Left forelimb (tissue), 1 donor: ENCODE measurements at regions not wholly inside any gene's neighbourhood (a gene's known extent, or its start where the extent isn't known, plus 50 kb on each side); places are given as distances from the start of the nearest gene placed in this dataset.
"Not testable (repeated sequence)": the region's sequence is repeated elsewhere in the genome, so short reads cannot be mapped to it uniquely, and the experiment has no call there.

ENCODE experiments used
- DNase-seq: peaks from one replicate; pipeline ENCODE4 v3.0.0-alpha.2; 2018; ENCODE audit warnings: low spot score

DNA sequence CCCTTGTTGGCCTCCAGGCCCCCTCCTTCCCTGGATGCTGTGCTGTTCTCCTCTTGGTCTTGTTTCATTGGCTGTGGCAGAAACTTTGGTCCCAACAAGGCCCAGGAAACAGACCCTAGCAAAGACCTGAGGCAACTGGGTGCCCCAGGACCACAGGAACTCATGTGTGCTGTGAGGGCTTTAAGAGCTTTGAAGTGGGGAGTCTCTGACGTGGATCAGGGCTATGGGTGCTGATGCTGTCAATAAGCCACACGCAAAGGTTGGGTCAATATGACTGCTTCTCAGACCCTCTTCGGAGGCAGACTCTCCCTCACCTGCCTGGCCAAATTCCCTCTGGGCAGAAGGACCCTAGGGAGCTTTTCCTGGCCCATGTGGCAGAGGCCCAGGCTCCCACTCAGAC is 91.5 kb upstream of the MLN start:
- no peak for DNase-seq

DNA sequence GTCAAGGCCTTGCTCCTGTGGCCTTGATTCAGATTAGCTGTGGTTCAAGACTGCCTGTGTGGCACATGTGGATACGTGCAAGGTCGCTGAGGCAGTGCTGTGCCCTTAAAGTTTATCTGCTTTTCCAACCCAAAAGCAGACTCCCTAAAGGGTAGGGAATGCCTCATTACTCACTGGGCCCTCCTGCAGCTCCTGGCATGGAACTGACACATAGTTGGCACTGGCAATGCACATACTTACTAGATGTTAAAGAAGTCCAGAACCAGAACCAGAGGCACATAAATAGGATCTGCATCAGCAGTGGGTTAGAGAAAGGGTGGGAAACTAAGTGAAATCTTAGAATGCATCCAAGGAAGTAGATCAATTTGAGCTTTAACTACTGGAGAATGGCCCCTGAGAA is 90.6 kb upstream of the MLN start:
- no peak for DNase-seq

DNA sequence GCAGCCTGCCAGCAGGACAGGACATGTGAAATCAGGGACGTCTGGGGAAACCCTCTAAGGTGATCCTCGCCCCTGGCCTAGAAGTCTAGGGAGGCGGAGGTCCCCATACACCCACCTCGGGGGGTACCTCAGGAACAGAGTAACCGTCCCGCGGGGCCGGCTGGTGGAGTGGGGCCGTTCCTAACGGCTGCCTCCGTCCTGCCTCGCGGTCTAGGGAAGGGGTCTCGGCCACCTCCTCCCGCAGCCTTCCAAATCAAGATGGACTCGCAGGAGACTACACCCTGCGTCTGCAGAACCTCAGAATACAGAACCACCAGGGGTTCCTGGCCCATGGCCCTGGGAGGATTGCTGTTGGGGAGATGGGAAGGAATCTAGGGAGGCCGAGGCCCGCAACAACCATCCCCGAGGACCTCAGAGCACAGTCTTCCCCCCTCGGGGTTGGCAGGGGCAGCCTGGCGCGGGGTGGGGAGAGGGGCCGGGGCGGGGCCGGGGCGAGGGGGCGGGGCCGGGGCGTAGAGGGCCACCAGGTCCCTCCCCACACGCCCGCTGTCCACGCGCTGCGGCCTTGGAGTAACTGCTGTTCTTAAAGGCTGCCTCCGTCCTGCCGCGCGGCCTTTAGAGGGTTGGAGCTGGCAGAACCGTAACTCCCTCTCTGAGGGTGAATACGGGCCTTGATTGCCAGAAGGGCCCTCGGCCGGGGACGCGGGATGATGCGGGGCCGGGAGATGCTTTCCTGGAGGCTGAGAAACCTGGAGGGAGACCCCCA is 89.0 kb upstream of the MLN start:
- DNase-seq = no peak

DNA sequence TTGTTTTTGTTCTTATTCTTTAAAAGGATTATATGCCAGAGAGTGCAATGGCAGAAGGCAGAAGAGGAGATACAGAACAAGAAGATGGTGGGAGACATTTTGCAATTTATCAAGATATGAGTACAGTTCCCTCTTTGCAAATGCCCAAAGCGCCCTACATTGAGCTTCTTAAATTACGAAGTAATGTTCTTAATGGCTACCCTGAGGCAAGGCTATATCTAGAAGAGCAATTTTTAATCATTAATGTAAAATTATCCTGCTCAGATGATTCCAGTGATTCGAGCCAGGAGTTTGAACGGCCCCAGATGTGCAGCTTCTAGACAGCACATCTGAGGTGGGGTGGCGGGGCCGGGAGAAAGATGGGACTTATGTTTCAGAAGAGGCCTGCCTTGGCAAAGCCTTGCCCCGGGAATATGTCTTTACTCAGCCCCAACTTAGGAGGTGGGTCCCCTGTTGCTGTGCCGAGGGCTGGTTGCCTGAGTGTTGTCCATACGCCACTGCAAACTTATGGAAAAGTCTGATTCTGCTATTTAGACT is 84.9 kb upstream of the MLN start:
- no peak for DNase-seq

DNA sequence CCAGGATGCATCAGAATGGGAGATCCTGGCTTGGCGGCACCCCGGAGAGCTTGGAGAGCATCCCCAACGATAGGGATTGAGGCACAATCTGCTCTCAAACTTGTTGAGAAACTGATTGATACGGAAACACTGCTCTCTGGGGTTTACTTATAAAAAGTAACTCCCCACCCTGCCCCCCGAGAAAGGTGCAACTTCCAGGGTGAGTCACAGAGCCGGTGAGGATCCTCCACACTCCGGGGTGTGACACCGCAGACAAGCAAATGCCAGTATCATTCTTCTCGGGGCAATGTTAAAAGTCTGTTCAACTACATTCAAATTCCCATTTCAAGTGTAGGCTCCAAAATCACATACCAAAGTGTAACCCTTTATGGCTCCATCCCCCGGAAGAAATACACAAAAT is 84.4 kb upstream of the MLN start:
- DNase-seq = no peak

DNA sequence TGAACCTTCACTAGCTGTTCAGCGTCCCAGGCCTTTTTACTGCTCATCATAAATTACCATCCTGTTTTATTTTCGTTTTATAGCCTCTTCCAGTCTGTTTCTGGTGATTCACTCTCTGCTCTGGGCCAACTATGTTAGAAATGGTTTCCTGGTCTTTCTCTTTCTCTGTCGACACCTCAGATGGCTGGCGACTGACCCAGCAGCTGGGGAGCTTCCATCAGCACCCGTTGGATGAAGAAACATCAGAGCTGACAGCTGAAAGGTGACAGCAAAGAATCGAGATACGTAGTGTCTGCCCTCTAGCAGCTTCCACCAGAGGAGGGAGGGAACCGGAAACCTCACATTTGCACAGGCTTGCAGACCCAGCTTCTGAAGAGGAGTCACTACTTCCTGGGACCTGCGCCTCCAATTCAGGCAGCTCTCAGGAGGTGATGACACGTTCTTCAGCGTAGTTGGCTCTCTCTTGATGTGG is 82.9 kb upstream of the MLN start:
- DNase-seq = no peak

DNA sequence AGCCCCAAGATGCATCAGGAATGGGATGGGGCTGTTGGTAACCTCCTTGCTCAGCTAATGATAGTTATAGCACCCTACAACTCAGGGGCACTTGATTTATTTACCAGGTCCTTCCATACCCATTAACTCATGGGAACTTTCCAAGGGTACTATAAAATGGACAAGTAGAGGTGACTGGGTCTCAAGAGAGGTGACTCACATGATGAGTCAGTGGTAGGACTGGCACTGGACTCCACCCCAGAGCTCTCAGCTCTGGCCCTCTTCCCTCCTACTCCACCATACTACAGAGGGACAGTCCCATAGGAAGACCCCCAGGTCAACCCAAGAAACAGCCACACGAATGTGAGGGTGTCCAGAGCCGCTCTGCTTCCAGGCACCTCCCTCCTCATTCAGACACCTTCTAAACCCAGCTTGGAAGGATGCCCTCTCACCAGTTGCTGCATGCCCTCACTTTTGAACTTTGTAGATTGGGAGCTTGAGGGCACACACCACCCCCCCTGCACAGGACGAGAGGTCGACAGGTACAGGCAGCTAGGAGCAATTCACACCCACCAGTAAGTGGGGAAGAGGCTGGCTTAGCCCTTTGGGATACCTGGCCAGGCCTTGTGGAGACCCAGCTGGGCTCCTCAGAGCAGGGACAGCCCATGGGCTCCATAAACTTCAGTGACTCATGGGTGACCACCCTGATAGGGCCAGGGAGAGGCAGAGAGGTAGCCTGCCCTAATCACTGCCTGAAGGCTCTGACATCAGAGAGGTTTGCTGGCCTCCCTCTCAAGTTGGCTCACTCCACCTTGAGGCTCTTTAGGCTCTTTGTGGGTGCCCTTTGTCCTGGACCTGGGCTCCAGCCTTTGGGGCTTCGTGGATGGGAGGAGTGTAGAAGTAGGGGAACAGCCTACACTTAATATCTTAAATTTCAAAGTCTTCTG is 81.6 kb upstream of the MLN start:
- no peak for DNase-seq

DNA sequence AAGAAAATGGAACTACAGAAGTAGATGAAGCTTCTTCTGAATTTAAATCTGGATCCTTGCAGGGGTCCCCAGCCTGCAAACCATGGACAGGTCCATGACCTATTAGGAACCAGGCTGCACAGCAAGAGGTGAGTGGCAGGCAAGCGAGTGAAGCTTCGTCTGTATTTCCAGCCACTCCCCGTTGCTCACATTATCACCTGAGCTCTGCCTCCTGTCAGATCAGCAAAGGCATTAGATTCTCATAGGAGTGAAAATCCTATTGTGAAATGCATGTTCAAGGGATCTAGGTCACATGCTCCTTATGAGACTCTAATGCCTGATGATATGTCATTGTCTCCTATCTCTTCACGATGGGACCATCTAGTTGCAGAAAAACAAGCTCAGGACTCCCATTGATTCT is 79.8 kb upstream of the MLN start:
- DNase-seq = not testable (repeated sequence)

DNA sequence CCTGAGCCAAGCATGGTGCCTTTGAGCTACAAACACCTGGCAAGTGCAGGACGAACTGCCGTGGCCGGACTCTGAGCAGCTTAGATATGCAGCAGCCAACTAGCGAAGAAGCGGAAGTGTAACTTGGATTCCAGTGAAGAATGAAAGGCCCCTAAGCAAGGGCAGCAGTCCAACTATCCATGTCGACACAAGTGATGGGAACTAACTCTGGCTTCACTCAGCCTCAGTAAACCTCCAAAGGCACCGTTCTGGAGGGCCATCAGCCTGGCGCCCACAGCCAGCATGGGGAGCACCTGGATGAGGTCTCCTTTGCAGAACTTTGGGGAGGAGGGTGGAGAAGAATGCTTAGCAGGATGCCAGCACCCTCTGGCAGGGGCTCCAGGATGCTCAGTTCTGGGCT is 78.4 kb upstream of the MLN start:
- no peak for DNase-seq

DNA sequence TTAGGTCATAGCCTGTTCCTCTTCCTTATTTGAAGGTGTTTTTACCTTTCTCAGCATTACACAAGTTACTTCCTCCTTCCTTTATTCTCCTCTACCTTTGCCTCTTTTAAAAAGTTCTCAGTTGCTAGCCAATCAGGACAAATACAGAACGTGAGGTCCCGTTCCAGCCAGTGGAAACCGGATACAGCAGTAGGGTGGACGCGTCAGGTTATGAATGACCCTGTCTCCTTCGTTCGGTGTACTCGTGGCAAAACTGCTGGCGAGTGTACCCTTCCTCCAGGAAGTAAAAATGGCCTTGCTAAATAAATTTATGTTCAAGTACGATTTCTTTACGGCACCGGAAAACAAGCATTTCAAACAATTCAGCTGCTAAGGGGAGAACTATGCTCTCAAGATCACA is 77.0 kb upstream of the MLN start:
- no peak for DNase-seq

DNA sequence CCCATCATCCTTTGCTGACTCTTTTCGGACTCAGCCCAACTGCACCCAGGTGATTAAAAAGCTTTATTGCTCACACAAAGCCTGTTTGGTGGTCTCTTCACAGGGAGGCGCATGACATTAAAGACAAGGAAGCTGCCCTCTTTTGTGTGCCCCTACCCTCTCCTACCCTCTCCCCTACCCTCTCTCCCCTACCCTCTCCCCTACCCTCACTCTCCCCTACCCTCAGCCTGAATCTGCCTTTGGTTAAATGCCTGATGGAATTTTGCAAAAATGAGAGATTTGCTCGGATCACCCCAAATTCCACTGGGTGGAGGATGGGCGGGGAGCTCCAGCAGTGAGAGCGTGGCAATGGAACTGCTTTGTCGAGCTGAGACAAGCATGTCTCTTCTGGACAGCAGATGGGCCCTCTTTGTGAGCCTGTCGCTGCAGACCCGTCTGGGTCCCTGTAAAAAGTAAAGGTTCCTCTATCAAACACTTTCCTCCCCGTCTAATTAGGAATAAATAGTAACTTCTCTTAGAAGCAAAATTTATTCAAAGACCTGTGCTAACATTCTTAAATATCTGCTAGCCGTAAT is 76.4 kb upstream of the MLN start:
- DNase-seq = no peak

DNA sequence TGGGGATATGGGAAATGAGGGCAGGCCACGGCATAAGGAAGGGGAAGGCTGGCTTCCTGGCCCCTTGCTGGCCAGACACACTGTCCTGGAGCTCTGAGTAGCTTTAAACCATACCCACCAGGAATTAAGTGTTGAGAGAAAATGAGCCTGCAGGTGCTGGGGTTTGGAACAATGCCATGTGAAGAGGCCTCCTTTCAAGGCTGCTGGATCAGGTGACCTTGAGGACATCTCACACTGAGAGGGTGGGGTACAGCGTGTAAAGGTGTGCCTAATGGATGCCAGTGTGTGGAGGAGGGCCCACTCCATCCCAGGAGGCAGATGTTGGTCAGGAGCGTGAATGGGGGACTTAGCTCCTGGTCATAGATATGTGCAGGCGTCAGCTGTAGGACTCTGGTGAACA is 74.8 kb upstream of the MLN start:
- DNase-seq = no peak

DNA sequence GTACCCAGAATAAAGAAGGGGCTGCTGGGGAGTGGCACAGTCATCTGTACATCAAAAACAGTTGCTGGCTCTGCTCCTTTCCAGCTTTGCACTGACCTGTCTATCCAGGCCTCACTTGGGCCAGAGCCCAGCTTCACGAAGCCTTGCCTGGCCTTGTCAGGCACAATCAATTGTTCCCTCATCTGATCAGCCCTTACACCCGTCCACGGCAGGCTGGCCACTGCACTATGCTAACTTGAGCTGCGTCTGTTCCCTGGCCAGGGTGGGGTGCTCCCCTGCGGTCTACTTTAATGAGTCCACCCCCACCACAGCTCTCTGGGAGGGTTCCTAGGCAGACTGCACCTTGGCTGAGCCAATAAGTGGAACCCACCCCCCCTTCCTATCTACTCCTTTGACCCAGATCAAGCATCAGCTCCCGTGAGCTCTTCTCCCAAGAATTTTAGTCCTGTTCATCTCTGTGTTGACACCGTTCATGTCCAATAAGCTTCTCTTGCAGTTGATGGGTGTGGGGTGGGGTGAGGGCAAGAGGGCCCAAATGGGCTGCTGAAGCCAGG is 74.3 kb upstream of the MLN start:
- no peak for DNase-seq

DNA sequence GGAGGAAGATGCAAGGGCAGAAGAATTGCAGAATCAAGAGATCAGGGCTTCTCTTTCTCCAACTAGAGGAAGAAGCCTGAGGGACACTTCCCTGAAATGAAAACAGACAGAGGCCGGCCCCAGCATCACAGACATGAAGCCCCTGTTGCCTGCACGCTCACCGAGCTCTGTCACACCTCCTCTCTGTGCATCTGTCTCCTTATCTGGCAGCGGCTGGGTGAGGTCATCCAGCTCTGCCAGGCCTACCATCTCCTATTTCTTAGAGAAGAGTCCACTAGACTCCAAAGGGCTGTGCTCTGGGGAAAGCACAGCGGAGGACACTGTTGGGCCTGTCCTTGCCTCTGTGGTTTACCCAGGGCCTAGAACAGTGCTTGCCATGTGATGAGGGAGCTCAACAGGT is 71.9 kb upstream of the MLN start:
- DNase-seq = no peak

DNA sequence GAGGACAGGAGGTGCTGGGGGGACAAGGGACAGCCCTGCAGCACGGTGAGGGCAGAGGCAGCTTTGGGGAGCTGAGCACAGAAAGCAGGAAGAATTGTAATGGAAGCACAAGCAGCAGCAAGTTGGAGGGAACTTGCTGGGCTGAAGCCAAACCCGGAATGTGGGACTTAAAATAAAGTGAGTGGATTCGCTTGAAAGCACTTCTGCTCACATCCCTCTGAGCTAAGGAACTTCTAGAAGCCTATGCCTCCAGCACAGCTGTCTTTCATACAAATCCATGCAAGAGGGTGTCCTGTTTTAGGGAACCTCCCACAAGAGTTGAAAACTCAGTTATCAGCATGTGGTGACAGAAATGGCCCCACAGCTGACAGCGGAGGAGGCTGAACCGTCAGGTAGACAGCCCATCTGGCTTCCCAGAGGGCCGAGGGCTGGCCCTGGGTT is 71.4 kb upstream of the MLN start:
- DNase-seq = no peak

DNA sequence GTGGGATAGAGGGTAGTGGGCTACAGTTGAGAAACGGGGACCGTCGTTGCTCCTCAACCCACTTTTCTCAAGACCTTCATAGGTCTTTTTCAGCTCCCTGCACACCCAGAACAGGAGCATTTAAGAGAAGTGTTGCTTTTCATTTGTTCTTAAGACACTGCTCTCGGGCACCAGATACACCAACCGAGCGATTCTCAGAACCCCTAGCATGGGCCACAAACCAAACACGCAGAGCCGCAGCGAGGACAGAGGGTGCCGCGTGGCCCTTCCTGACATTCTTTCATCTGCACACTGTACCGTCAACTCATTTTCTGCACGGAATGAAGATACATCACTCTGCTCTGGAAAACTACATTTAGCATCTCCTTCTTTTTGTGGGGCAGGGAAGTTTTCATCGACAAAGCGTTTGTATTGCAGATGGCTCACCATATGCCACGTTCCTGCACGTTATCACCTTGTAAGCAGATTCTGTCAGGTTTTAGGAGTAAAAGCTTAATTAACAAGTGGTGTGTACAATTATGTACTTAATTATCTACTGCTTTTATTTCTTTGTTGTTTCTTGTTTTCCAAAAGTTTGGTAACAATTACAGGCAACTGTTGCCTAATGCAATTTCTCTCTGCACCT is 70.4 kb upstream of the MLN start:
- DNase-seq = no peak

DNA sequence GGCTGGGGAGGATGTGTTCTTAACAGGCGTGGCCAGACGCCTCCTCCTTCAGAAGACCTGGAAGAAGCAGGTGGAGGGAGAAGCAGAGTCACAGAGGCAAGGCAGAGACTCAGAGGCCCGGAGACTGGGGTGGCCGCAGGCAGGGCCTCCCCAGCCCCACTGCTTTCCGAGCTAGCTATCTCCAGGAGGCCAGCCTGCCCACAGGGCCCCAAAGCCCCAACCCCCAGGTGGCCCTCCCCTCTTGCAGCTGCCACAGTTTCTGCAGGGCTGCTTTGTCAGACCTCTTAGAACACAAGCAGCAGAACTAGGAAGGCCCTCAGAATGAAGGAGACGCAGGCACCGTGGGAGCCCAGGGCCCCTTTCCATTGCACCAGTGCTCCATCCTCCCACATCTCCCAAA is 69.0 kb upstream of the MLN start:
- DNase-seq = no peak

DNA sequence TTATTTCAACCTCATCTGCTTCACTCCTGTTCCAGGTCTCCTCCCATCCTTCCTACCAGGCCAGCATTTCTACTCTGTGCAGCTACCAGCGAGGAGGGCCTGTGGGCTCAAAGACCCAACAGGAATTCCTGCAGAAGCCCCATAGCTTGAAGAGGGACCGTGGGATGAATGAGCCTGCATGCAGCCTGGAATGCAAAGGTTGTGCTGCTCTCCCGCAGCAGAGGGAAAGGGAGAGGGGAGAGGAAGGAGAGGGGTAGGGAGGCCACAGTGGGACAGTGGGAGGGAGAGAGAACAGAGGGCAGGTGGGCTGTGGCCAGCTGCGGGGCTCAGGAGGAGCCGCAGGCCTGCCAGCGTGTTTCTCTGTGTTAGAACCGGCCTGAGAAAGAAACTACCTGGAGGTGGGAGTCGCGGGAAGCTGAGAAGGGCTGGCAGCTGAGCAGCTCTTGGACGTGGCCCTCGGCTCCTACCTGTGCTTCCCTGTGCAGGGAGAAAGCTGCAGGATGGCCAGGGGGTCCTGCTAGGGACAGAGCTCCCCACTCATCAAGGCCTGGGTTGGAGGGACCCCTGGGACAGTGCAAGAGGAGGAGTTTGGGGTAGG is 66.1 kb upstream of the MLN start:
- DNase-seq = no peak

DNA sequence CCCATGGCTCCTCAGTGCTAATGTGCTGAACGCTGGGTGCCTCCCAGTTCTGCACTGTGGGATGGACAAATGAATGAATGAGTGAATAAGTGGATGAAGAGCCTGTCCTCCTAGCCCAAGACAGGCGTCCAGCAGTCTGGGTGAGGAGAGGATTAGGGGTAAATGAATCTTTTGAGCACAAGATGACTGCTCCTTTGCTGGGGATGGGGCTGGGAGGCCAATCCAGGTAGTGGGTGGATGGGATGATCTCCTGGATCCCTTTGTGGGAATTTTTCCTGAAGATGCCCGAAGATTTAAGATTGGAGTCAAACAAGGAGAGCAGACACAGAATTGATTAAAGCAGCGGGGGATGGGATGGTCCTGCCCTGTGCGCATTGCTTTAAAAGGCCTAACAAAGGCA is 65.3 kb upstream of the MLN start:
- no peak for DNase-seq

DNA sequence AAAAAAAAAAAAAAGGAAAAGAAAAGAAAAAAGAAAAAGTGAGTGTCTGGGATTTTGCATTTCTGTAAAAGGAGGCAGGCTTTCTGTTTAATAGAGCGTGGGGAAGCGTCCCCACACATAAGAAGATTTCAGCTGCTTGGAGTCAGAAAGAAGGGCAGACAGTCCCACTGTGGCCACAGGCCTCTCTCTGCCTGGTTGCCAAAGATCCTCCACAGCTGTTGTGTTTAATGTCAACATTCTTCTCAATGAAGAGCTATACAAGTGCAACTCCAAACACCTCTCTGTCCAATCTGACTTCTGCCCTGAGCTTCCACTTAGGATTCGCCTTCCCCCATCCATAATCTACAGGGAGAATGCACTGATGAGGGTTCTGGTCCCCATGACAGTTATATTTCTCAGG is 64.3 kb upstream of the MLN start:
- DNase-seq = no peak

DNA sequence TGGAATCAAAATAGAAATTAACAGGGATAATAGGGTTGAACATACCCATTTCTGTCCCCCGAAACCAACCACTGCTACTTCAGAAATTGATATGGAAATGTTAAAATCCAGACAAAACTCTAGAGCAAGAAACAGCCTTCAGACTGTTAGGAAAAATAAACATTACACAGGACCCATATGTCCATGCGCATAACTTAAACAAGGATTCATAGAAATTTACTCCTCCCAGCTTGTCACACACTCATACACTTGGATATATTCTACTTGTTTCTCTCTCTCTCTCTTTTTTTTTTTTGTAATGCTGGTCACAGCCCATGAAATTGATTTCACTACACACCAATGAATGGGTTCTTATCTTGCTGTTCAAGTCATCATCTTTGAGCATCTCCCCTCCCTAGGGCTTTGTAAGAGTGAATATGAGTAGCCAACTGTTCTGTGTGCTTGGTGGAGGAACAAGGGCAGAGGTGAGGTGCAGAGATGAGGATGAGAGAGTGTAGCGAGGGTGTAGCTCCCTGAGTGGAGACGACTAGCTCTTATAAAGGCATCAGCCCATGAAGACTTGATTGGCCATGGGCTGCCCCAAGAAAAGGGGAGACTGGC is 61.8 kb upstream of the MLN start:
- DNase-seq = no peak
